ENCODE measurements at regions not wholly inside any gene's neighbourhood (a gene's known extent, or its start where the extent isn't known, plus 50 kb on each side); places are given as distances from the start of the nearest gene placed in this dataset.

- Mint-ChIP-seq H3K36me3 (ENCODE audit: unreplicated experiment) (no peaks in the 10 kb centered on the region), H3K27ac (ENCODE audit: unreplicated experiment) (no peak overlapping the region), H3K4me1 (ENCODE audit: low read depth, unreplicated experiment) (no peaks in the 10 kb centered on the region), H3K9me3 (ENCODE audit: unreplicated experiment) (no peaks in the 10 kb centered on the region), H3K27me3 (ENCODE audit: unreplicated experiment) (peaks cover 1% of the 10 kb centered on the region), H3K4me3 (ENCODE audit: unreplicated experiment) (no peak overlapping the region)
- no peak for TF ChIP-seq CTCF (IDR thresholded peaks at IDR 0.05; ENCODE audit: partially characterized antibody, unreplicated experiment)
- no peak for DNase-seq
Measured at GRCh38 chr2:222810044-222810443, 50.8 kb upstream of the ACSL3 start.

Measured in glutamatergic neuron (in vitro differentiated cells).